Panc1 (cell line): ENCODE measurements at regions not wholly inside any gene's neighbourhood (a gene's known extent, or its start where the extent isn't known, plus 50 kb on each side); places are given as distances from the start of the nearest gene placed in this dataset.

Source experiments
- CTCF ChIP-seq: fragments of 450-650 bp; IDR thresholded peaks from 2 replicates; pipeline ENCODE4 v1.5.1; 2017; ENCODE audit warnings: mild to moderate bottlenecking
- POLR2AphosphoS5 ChIP-seq: IDR thresholded peaks from 2 replicates; pipeline ENCODE4 v1.6.1; 2012; ENCODE audit warnings: mild to moderate bottlenecking, low read depth, low read length, moderate library complexity
- TCF7L2 ChIP-seq: IDR thresholded peaks from 2 replicates; pipeline ENCODE4 v1.6.1; 2011; ENCODE audit warnings: mild to moderate bottlenecking, low read depth, low read length, inconsistent platforms

DNA sequence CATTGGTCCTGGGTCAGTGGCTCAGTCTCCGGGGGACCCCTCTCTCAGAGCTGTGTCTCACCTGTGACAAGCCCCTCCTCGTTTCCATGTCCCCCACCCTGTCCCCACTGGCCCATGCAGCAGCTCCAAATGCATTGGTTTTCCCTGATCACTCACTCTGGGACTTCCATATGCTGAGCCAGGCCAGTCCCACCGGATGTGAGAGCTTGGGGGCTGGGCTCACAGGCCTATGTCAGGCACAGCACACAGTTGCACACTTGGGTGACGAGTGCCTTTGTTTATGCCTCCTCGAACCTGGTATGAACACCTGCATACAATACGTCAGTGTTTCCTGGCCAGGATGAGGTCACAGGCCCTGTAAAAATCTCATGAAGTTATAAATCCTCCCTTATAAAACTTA lies 232.5 kb downstream of the TFCP2L1 start:
- no peak for TF ChIP-seq CTCF
- TF ChIP-seq POLR2AphosphoS5 = no peak
- no peak for TF ChIP-seq TCF7L2
